VCaP (cell line): ENCODE measurements at regions not wholly inside any gene's neighbourhood (a gene's known extent, or its start where the extent isn't known, plus 50 kb on each side); places are given as distances from the start of the nearest gene placed in this dataset.

ENCODE experiments used
- H3K27ac ChIP-seq: fragments of 450-650 bp; 2 replicates; pipeline ENCODE4 v1.5.1; 2017
- CTCF ChIP-seq: fragments of 450-650 bp; conservative IDR thresholded peaks from 2 replicates; pipeline ENCODE4 v1.5.1; 2017; ENCODE audit warnings: mild to moderate bottlenecking, moderate library complexity

- no peak for TF ChIP-seq CTCF
Observed at GRCh38 chr1:192002063-192002462, 156.2 kb upstream of the RGS18 start.

GRCh38 chr1:192003295-192004077, 154.8 kb upstream of the RGS18 start:
- TF ChIP-seq CTCF: no peak
- no peak overlapping the region for H3K27ac ChIP-seq

More at GRCh38 chr1:192002063-192002462, 156.2 kb upstream of the RGS18 start:
- no peak overlapping the region for H3K27ac ChIP-seq

GRCh38 chr1:192005976-192006375, 152.3 kb upstream of the RGS18 start:
- TF ChIP-seq CTCF: no peak

GRCh38 chr1:192008281-192008825, 149.9 kb upstream of the RGS18 start:
- TF ChIP-seq CTCF: no peak
- no peak overlapping the region for H3K27ac ChIP-seq

More at GRCh38 chr1:192005976-192006375, 152.3 kb upstream of the RGS18 start:
- H3K27ac ChIP-seq: no peak overlapping the region

GRCh38 chr1:192010406-192010805, 147.9 kb upstream of the RGS18 start:
- H3K27ac ChIP-seq: no peak overlapping the region
- TF ChIP-seq CTCF: no peak

- H3K27ac ChIP-seq: no peak overlapping the region
- TF ChIP-seq CTCF: no peak
Observed at GRCh38 chr1:192011525-192011924, 146.7 kb upstream of the RGS18 start.

GRCh38 chr1:192022827-192023226, 135.4 kb upstream of the RGS18 start:
- TF ChIP-seq CTCF: no peak
- H3K27ac ChIP-seq: no peak overlapping the region
